ENCODE measurements at regions not wholly inside any gene's neighbourhood (a gene's known extent, or its start where the extent isn't known, plus 50 kb on each side); places are given as distances from the start of the nearest gene placed in this dataset.
"Not testable (repeated sequence)": the region's sequence is repeated elsewhere in the genome, so short reads cannot be mapped to it uniquely, and the experiment has no call there.

- not testable (repeated sequence) for H3K4me2 ChIP-seq (ENCODE audit: insufficient read depth, low read length); ATAC-seq (ENCODE audit: insufficient read depth, low read depth); H3K79me2 ChIP-seq (ENCODE audit: insufficient read depth, low read length); H4K20me1 ChIP-seq (ENCODE audit: insufficient read depth, low read length); H3K4me1 ChIP-seq (ENCODE audit: insufficient read depth, low read length); H3K9ac ChIP-seq (ENCODE audit: low read depth, low read length); H2AFZ ChIP-seq (ENCODE audit: low read depth, low read length); H3K27ac ChIP-seq (ENCODE audit: low read length); DNase-seq; H3K27me3 ChIP-seq (ENCODE audit: insufficient read depth, low read length, poor library complexity); H3K4me3 ChIP-seq (ENCODE audit: low read depth in 1 of 2, low read length in 2 of 2); H3K9me3 ChIP-seq (ENCODE audit: insufficient read depth, low read length, severe bottlenecking); H3K36me3 ChIP-seq (ENCODE audit: insufficient read depth, low read length)
These were observed 1423.6 kb upstream of the PCDH10 start for GRCh38 chr4:131725521-131725920.

- not testable (repeated sequence) for H4K20me1 ChIP-seq (ENCODE audit: insufficient read depth, low read length); H3K4me3 ChIP-seq (ENCODE audit: low read depth in 1 of 2, low read length in 2 of 2); H3K79me2 ChIP-seq (ENCODE audit: insufficient read depth, low read length); H3K36me3 ChIP-seq (ENCODE audit: insufficient read depth, low read length); ATAC-seq (ENCODE audit: insufficient read depth, low read depth); H3K4me1 ChIP-seq (ENCODE audit: insufficient read depth, low read length); H3K4me2 ChIP-seq (ENCODE audit: insufficient read depth, low read length); H3K27me3 ChIP-seq (ENCODE audit: insufficient read depth, low read length, poor library complexity); H3K27ac ChIP-seq (ENCODE audit: low read length); H3K9me3 ChIP-seq (ENCODE audit: insufficient read depth, low read length, severe bottlenecking); H3K9ac ChIP-seq (ENCODE audit: low read depth, low read length); DNase-seq; H2AFZ ChIP-seq (ENCODE audit: low read depth, low read length)
These were observed 1422.2 kb upstream of the PCDH10 start for GRCh38 chr4:131726940-131727339.

- not testable (repeated sequence) for H3K27ac ChIP-seq (ENCODE audit: low read length); H4K20me1 ChIP-seq (ENCODE audit: insufficient read depth, low read length); H3K9me3 ChIP-seq (ENCODE audit: insufficient read depth, low read length, severe bottlenecking); H2AFZ ChIP-seq (ENCODE audit: low read depth, low read length); H3K9ac ChIP-seq (ENCODE audit: low read depth, low read length); H3K79me2 ChIP-seq (ENCODE audit: insufficient read depth, low read length); ATAC-seq (ENCODE audit: insufficient read depth, low read depth); H3K36me3 ChIP-seq (ENCODE audit: insufficient read depth, low read length); H3K4me1 ChIP-seq (ENCODE audit: insufficient read depth, low read length); H3K4me2 ChIP-seq (ENCODE audit: insufficient read depth, low read length); H3K27me3 ChIP-seq (ENCODE audit: insufficient read depth, low read length, poor library complexity); H3K4me3 ChIP-seq (ENCODE audit: low read depth in 1 of 2, low read length in 2 of 2); DNase-seq
These were observed 1421.7 kb upstream of the PCDH10 start for GRCh38 chr4:131727418-131727817.

- not testable (repeated sequence) for H3K4me1 ChIP-seq (ENCODE audit: insufficient read depth, low read length); H3K4me2 ChIP-seq (ENCODE audit: insufficient read depth, low read length); H3K27ac ChIP-seq (ENCODE audit: low read length); H3K27me3 ChIP-seq (ENCODE audit: insufficient read depth, low read length, poor library complexity); H3K36me3 ChIP-seq (ENCODE audit: insufficient read depth, low read length); H3K79me2 ChIP-seq (ENCODE audit: insufficient read depth, low read length); H3K4me3 ChIP-seq (ENCODE audit: low read depth in 1 of 2, low read length in 2 of 2); H2AFZ ChIP-seq (ENCODE audit: low read depth, low read length); DNase-seq; H3K9ac ChIP-seq (ENCODE audit: low read depth, low read length); H3K9me3 ChIP-seq (ENCODE audit: insufficient read depth, low read length, severe bottlenecking); H4K20me1 ChIP-seq (ENCODE audit: insufficient read depth, low read length); ATAC-seq (ENCODE audit: insufficient read depth, low read depth)
These were observed 1419.9 kb upstream of the PCDH10 start for GRCh38 chr4:131729205-131729604.

GRCh38 chr4:131729716-131730398 is 1419.2 kb upstream of the PCDH10 start:
- not testable (repeated sequence) for DNase-seq; H4K20me1 ChIP-seq (ENCODE audit: insufficient read depth, low read length); H3K79me2 ChIP-seq (ENCODE audit: insufficient read depth, low read length); H3K4me3 ChIP-seq (ENCODE audit: low read depth in 1 of 2, low read length in 2 of 2); H3K9ac ChIP-seq (ENCODE audit: low read depth, low read length); H3K36me3 ChIP-seq (ENCODE audit: insufficient read depth, low read length); H3K4me2 ChIP-seq (ENCODE audit: insufficient read depth, low read length); H3K9me3 ChIP-seq (ENCODE audit: insufficient read depth, low read length, severe bottlenecking); H2AFZ ChIP-seq (ENCODE audit: low read depth, low read length); H3K27me3 ChIP-seq (ENCODE audit: insufficient read depth, low read length, poor library complexity); ATAC-seq (ENCODE audit: insufficient read depth, low read depth); H3K27ac ChIP-seq (ENCODE audit: low read length); H3K4me1 ChIP-seq (ENCODE audit: insufficient read depth, low read length)

GRCh38 chr4:131730574-131730973 is 1418.5 kb upstream of the PCDH10 start:
- not testable (repeated sequence) for H3K36me3 ChIP-seq (ENCODE audit: insufficient read depth, low read length); H3K4me3 ChIP-seq (ENCODE audit: low read depth in 1 of 2, low read length in 2 of 2); H3K27ac ChIP-seq (ENCODE audit: low read length); H3K79me2 ChIP-seq (ENCODE audit: insufficient read depth, low read length); H4K20me1 ChIP-seq (ENCODE audit: insufficient read depth, low read length); H3K4me2 ChIP-seq (ENCODE audit: insufficient read depth, low read length); H3K27me3 ChIP-seq (ENCODE audit: insufficient read depth, low read length, poor library complexity); H3K4me1 ChIP-seq (ENCODE audit: insufficient read depth, low read length); H2AFZ ChIP-seq (ENCODE audit: low read depth, low read length); H3K9ac ChIP-seq (ENCODE audit: low read depth, low read length); ATAC-seq (ENCODE audit: insufficient read depth, low read depth); DNase-seq; H3K9me3 ChIP-seq (ENCODE audit: insufficient read depth, low read length, severe bottlenecking)

GRCh38 chr4:131732034-131732630 is 1417.0 kb upstream of the PCDH10 start:
- not testable (repeated sequence) for H3K79me2 ChIP-seq (ENCODE audit: insufficient read depth, low read length); H3K27me3 ChIP-seq (ENCODE audit: insufficient read depth, low read length, poor library complexity); H3K9me3 ChIP-seq (ENCODE audit: insufficient read depth, low read length, severe bottlenecking); H3K36me3 ChIP-seq (ENCODE audit: insufficient read depth, low read length); H3K4me2 ChIP-seq (ENCODE audit: insufficient read depth, low read length); DNase-seq; ATAC-seq (ENCODE audit: insufficient read depth, low read depth); H3K27ac ChIP-seq (ENCODE audit: low read length); H3K4me3 ChIP-seq (ENCODE audit: low read depth in 1 of 2, low read length in 2 of 2); H4K20me1 ChIP-seq (ENCODE audit: insufficient read depth, low read length); H2AFZ ChIP-seq (ENCODE audit: low read depth, low read length); H3K4me1 ChIP-seq (ENCODE audit: insufficient read depth, low read length); H3K9ac ChIP-seq (ENCODE audit: low read depth, low read length)

- not testable (repeated sequence) for ATAC-seq (ENCODE audit: insufficient read depth, low read depth); H3K4me2 ChIP-seq (ENCODE audit: insufficient read depth, low read length); H3K79me2 ChIP-seq (ENCODE audit: insufficient read depth, low read length); H4K20me1 ChIP-seq (ENCODE audit: insufficient read depth, low read length); H3K4me3 ChIP-seq (ENCODE audit: low read depth in 1 of 2, low read length in 2 of 2); H3K27me3 ChIP-seq (ENCODE audit: insufficient read depth, low read length, poor library complexity); H3K4me1 ChIP-seq (ENCODE audit: insufficient read depth, low read length); DNase-seq; H3K9me3 ChIP-seq (ENCODE audit: insufficient read depth, low read length, severe bottlenecking); H3K9ac ChIP-seq (ENCODE audit: low read depth, low read length); H3K36me3 ChIP-seq (ENCODE audit: insufficient read depth, low read length); H2AFZ ChIP-seq (ENCODE audit: low read depth, low read length); H3K27ac ChIP-seq (ENCODE audit: low read length)
These were observed 1414.8 kb upstream of the PCDH10 start for GRCh38 chr4:131734321-131734720.

Measured in DND-41 (cell line).